IMR-90 (cell line): ENCODE measurements at regions not wholly inside any gene's neighbourhood (a gene's known extent, or its start where the extent isn't known, plus 50 kb on each side); places are given as distances from the start of the nearest gene placed in this dataset.

Source experiments
- CEBPB ChIP-seq: IDR thresholded peaks from 2 replicates; pipeline ENCODE4 v1.6.1; 2012; ENCODE audit warnings: low read depth, low read length, improper control_type of control experiment
- CTCF ChIP-seq: conservative IDR thresholded peaks from 2 replicates; pipeline ENCODE4 v1.5.1; 2012; ENCODE audit warnings: mild to moderate bottlenecking, low read depth, low read length, improper control_type of control experiment
- MAFK ChIP-seq: IDR thresholded peaks from 2 replicates; pipeline ENCODE4 v1.6.1; 2012; ENCODE audit warnings: low read depth, low read length, improper control_type of control experiment

GRCh38 chr12:128111333-128111732 lies 155.6 kb upstream of the TMEM132C start:
- TF ChIP-seq CTCF (no peak), CEBPB (no peak), MAFK (no peak)
